COLO829 (cell line): ENCODE measurements at regions not wholly inside any gene's neighbourhood (a gene's known extent, or its start where the extent isn't known, plus 50 kb on each side); places are given as distances from the start of the nearest gene placed in this dataset.
"Not testable (repeated sequence)": the region's sequence is repeated elsewhere in the genome, so short reads cannot be mapped to it uniquely, and the experiment has no call there.

Experiments
- DNase-seq: peaks from one replicate; pipeline ENCODE4 v3.0.0; 2012; ENCODE audit warnings: low spot score

DNA sequence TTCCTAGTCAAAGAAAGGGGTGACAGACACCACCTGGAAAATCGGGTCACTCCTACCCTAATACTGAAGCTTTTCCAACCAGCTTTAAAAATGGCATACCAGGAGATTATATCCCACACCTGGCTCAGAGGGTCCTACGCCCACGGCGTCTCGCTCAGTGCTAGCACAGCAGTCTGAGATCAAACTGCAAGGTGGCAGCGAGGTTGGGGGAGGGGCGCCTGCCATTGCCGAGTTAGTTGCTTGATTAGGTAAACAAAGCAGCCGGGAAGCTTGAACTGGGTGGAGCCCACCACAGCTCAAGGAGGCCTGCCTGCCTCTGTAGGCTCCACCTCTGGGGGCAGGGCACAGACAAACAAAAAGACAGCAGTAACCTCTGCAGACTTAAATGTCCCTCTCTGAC, 127.1 kb downstream of the NXPE2 start:
- not testable (repeated sequence) for DNase-seq

DNA sequence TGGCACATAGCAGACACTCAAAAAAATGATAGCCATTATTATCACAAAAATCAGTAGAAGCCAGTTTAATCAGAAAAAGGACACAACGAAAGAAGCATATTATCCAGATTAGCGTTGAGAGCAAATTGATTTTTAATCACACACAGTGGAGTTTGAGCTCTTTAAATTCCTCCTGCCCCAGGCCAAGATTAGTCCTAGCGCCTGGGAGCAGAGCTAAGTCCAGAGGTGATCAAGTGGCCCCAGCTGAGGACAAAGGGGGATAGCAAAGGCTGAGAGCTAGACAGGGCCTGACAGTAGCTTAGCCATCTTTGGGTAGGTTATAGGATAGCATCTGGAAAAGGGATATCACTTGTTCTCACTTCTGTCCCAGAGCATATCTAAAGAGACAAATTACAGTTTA, 133.6 kb downstream of the NXPE2 start:
- no peak for DNase-seq

DNA sequence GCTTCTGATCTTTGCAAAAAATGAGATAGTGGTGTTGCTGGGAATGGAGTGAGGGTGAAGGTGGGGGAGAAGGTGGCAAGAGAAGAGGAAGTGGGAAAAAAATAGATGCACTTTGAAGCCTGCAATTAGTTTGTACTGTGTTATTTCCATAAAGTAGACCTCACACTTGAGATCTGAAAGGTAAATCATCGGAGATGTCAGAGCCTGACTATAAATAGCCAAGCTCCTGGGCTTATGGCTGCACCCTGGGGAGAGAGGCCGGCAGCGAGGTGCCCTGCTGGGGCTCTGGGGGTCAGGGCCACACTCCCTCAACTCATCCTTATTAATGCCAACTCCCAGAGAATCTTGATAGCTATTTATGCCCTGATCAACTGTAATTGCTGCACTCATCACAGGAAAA, 134.4 kb downstream of the NXPE2 start:
- no peak for DNase-seq

GRCh38 chr11:114813189-114813718, 134.9 kb downstream of the NXPE2 start:
- DNase-seq = no peak

GRCh38 chr11:114815176-114815575, 136.8 kb downstream of the NXPE2 start:
- DNase-seq = no peak

- DNase-seq = no peak
These were observed 137.4 kb downstream of the NXPE2 start for GRCh38 chr11:114815761-114816160.

DNA sequence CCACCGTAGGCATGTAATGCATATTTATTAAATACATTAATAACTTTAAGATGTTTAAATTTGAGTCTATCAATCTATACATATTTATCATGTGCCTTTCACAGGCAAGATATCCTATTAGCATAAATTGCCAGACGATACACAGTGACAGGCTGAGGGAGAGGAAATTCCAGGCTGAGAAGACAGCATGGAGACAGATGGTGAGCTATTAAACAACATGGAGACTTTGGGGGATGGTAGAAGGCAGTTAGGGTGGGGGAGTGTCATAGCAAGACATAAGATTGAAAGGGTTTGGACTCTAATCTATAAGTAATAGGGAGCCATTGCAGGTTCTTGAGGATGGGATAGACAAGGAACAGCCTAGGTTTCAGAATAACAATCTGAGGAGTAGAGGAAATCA, 138.5 kb downstream of the NXPE2 start:
- no peak for DNase-seq

DNA sequence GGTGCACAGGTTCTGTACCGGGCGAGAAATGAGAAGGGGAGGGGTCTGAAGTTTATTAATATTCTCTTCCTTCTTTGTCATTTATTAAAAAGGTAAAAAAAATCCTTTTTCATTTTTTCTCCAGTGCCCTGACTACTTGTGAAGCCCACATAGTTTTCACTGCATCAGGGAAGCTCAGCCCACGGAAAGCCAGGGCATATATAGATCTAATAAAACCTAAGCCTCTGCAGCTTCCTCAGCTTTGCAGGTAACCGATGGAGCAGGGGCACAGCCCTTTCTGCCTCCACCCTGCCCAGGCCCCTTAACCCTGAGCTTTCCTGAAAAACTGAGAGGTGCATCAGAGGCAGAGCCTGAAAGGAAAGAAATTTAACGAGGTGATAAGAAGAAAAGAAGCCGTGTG, 140.1 kb downstream of the NXPE2 start:
- no peak for DNase-seq

- no peak for DNase-seq
These were observed 140.7 kb downstream of the NXPE2 start for GRCh38 chr11:114819028-114819427.

DNA sequence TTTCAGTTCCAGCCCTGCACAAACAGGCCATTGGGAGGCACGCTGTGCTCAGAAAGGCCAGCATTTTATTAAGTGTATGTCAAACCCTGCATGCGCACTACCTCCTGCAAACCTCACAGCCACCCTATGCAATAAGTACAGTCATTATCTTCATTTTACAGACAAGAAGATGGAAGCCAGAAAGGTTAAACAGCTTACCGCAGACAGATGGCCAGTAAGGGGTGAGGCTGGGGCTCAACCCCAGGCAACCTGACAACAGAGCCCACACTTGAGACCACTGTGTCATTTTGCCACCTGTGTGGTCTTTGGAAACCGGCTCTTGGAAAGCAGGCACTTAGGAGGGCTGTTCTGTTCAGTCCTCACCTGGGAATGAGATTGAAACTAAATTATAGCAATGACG, 142.3 kb downstream of the NXPE2 start:
- DNase-seq = no peak

- no peak for DNase-seq
These were observed 143.5 kb downstream of the NXPE2 start for GRCh38 chr11:114821621-114822412.

DNA sequence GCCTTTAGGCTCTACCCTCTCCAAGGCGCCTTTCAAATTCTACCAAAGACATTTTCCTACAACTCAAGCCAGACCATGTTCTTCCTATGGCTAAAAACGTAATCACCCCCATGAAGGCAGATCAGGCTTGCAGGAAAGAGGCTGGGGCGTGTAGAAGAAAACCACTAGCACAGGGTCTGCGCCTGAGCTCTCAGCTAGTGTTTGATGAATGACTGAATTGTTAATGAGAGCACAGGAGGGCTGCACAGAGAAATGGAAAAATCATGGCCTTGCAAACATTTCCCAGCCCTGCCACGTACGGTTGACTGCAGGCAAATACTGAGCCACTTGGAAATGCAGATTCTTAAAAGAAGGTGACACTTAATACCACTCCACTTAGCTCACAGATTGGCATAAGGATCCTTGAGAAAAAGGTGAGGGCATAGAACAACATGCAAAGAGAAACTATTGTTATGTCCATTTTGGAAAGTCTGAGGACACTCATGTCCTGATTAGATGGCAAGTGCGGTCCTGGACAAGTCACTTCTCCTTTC, 148.6 kb downstream of the NXPE2 start:
- no peak for DNase-seq

DNA sequence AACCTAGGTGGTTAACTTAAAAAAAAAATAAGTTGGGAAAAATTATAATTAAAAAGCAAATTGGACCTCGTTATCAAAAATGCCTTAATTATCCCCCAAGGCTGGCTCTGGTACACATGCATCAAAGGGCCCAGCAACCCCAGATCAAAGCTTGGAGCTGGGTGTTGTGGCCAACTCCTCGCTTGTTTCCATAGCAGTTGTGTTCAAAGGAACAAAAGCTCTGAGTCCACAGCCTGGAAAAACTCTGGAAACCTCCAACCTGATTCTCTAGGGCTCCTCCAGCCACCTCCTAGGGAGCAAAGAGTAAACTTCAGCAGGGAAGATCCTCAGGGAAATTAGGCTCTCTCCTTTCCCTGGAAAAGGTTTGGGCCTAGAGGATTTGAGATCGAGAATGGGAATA, 149.4 kb downstream of the NXPE2 start:
- no peak for DNase-seq

DNA sequence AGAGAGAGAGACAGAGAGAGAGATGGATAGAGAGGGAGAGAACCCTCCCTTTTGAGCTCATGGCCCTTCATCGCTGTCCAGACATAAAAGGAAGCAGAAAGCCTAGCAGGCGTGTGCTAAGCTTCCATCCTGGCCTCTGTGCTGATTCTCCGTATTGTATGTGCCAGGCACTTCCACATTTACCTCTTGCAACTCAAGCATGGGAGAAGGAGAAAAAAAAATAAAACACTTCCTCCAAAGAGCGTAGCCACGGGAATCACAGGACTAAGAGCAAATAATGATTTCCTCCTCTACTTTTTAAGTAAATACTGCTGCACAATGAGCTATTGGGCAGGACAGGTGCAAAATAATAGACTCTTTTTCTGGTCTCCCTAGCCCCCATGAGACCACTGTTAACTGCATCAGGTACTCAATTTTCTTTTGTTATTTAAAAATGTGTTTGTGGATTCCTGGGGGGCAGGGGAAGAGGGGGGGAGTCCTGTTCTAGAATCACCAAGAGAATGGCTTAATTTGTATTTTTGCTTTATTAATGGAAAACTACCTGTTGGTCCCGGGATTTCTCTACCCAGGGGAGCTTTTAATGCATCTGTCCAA, 154.3 kb downstream of the NXPE2 start:
- DNase-seq = no peak

GRCh38 chr11:114836161-114836560, 157.8 kb downstream of the NXPE2 start:
- no peak for DNase-seq

GRCh38 chr11:114844896-114845295, 166.6 kb downstream of the NXPE2 start:
- no peak for DNase-seq

DNA sequence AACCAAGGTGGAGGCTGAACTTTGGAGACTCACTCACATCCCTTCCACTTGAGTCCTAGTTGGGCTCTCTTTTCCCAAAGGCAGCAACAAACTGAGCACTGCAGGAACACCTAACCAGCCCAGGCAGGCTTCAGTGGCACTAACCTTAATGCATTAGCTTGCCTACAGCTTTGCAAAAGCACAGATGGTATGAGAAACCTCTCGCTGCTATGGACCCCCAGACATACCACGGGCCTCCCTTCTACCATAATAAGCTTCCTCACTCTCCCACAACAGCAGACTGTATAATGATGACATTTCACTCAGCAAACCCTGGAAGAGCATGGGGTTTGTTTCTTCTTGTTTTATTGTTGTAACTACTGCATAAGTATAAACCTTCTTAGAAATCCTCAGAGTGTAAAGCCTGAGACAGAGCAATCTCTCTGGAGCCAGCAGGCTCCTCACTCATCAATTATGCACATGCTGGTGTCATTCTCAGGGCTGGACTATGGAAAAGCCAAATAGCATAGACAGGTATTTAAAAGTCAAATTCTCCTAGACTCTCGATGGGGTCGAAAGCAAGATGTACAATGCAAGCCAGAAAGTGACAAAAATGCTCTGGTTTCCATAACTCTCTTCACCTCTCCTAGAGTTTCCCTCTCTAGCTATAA, 167.6 kb downstream of the NXPE2 start:
- no peak for DNase-seq

DNA sequence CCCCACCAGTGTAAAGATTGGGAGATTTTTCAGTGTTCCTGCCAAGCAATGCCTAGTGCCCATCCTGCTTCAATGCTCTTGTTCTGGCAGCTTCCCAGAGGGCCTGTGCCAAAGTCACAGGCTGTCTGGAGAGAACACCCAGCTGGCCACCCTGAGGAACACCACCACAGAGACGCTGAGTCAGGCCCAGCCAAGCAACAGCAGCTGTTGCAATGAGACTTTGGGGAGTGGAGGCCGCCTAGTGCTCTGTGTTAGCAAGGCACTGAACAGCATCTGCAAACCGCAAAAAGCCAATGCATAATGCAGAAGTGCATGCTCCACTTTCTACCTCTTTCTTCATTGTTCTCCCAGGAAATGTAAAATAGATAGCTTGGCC, 168.1 kb downstream of the NXPE2 start:
- DNase-seq = no peak

DNA sequence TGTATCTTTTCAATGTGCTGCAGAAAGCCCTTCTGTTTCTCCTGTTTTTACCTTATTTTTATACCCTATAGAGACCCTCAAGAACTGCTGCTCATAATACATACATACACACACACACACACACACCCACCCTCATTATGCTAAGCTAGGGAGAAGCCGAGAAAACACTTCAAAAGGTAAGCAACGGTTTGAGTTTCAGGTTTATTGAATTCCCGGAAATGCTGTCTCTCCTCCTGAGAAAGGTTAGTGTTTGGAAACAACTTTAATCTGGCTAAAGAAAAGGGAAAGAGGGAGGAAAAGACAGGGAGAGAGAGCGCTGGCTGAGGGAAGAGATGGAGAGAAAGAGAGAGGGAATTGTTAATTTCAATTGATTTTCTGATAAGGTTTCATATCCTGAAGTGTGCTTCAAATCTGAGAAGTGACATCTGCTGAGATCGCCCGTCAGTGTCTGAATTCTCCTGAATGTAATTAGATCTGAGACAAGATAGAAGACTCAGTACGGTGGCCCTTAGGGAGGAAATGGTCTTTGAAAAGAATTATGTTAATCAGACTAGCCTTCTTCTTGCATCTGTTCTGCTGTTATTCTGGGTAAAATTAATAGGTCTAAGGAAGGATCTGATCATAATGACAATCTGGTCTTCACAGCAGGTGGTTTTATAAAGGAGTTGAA, 169.1 kb downstream of the NXPE2 start:
- no peak for DNase-seq

DNA sequence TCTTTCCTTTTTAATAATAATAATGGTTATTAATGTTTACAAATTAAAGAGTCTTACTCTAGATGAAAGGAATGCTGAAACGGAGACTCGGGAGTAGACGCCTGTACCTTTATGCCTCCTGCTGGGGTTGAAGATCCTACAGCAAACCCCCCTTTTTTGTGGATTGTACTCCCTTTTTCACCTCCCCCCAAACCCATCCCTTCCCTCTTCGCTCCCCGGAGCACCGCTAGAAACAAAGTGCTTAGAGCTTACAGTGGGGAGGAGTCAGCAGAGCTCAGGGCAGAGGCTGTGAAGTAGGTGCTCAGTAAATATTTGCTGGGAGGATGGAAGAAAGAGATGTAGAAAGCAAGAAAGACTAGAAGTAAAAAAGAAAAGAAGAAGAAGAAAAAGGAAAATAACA, 169.7 kb downstream of the NXPE2 start:
- no peak for DNase-seq

DNA sequence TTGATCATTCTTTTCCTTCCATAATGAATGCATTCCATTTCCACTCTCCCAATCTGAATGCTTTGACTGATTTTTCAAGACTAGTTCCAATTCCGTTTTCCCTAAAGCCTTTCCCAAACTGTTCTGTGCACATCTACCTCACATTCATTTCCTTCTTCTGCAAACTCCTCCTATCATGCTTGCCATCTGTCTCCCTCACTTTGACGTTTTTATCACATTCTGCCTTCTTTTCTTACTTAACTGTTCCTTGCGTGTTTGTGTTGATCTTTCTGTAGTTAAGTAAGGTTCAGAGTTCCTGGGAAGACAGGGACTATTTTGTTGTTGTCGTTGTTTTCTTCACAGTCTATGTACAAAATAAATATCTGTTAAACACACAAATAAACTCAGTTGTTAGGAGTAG, 179.0 kb downstream of the NXPE2 start:
- DNase-seq = no peak

- DNase-seq = no peak
These were observed 186.6 kb downstream of the NXPE2 start for GRCh38 chr11:114864896-114865295.
